ENCODE measurements at regions not wholly inside any gene's neighbourhood (a gene's known extent, or its start where the extent isn't known, plus 50 kb on each side); places are given as distances from the start of the nearest gene placed in this dataset.
A peak's percentile ranks its signal among the peaks of the same experiment; 100 is the strongest.
"Not testable (repeated sequence)": the region's sequence is repeated elsewhere in the genome, so short reads cannot be mapped to it uniquely, and the experiment has no call there.

- no peak for DNase-seq
These were observed 1165.2 kb downstream of the BRINP3 start for GRCh38 chr1:189312499-189312898.

- no peak for DNase-seq
These were observed 1164.2 kb downstream of the BRINP3 start for GRCh38 chr1:189313488-189313887.

- no peak for DNase-seq
These were observed 1162.4 kb downstream of the BRINP3 start for GRCh38 chr1:189315035-189315901.

GRCh38 chr1:189323091-189323490 is 1154.6 kb downstream of the BRINP3 start:
- no peak for DNase-seq

GRCh38 chr1:189331071-189331470 is 1146.6 kb downstream of the BRINP3 start:
- DNase-seq: not testable (repeated sequence)

GRCh38 chr1:189336115-189337100 is 1141.3 kb downstream of the BRINP3 start:
- peak; percentile 57 for DNase-seq

GRCh38 chr1:189349607-189350006 is 1128.1 kb downstream of the BRINP3 start:
- no peak for DNase-seq

GRCh38 chr1:189350983-189351616 is 1126.6 kb downstream of the BRINP3 start:
- DNase-seq: no peak

GRCh38 chr1:189351960-189352359 is 1125.7 kb downstream of the BRINP3 start:
- no peak for DNase-seq

GRCh38 chr1:189356206-189356605 is 1121.5 kb downstream of the BRINP3 start:
- DNase-seq: no peak

- no peak for DNase-seq
These were observed 1120.3 kb downstream of the BRINP3 start for GRCh38 chr1:189357317-189357716.

- DNase-seq: no peak
These were observed 1108.1 kb downstream of the BRINP3 start for GRCh38 chr1:189369612-189370011.

- no peak for DNase-seq
These were observed 1102.8 kb downstream of the BRINP3 start for GRCh38 chr1:189374816-189375215.

GRCh38 chr1:189405419-189405818 is 1072.2 kb downstream of the BRINP3 start:
- no peak for DNase-seq

- no peak for DNase-seq
These were observed 1067.9 kb downstream of the BRINP3 start for GRCh38 chr1:189409774-189410173.

GRCh38 chr1:189424746-189425331 is 1052.8 kb downstream of the BRINP3 start:
- peak; percentile 63 for DNase-seq

- DNase-seq: peak; percentile 52
These were observed 1048.1 kb downstream of the BRINP3 start for GRCh38 chr1:189429610-189430009.

- DNase-seq: no peak
These were observed 1046.2 kb downstream of the BRINP3 start for GRCh38 chr1:189431447-189431846.

- no peak for DNase-seq
These were observed 1044.9 kb downstream of the BRINP3 start for GRCh38 chr1:189432753-189433152.

GRCh38 chr1:189434461-189434860 is 1043.2 kb downstream of the BRINP3 start:
- DNase-seq: no peak

GRCh38 chr1:189435398-189435797 is 1042.3 kb downstream of the BRINP3 start:
- DNase-seq: no peak

- no peak for DNase-seq
These were observed 1038.9 kb downstream of the BRINP3 start for GRCh38 chr1:189438808-189439207.

GRCh38 chr1:189463166-189463565 is 1014.5 kb downstream of the BRINP3 start:
- DNase-seq: no peak

Measured in islet precursor cell (in vitro differentiated cells).